D721Med (cell line): ENCODE measurements at regions not wholly inside any gene's neighbourhood (a gene's known extent, or its start where the extent isn't known, plus 50 kb on each side); places are given as distances from the start of the nearest gene placed in this dataset.

Source experiments
- DNase-seq: peaks from one replicate; pipeline ENCODE4 v3.0.0; 2011; ENCODE audit warnings: low spot score; ENCODE audit not compliant: insufficient read length
- FAIRE-seq: peaks from 2 replicates; lab custom pipeline; 2011; peaks lifted over from hg19 to GRCh38; lab: Jason Lieb, UNC
- CTCF ChIP-seq: IDR thresholded peaks from 2 replicates; pipeline ENCODE4 v1.5.1; 2012; ENCODE audit warnings: mild to moderate bottlenecking, control low read depth; ENCODE audit not compliant: insufficient read depth; ENCODE audit errors: missing control alignments

GRCh38 chr4:170724191-170724590, 634.4 kb upstream of the AADAT start:
- DNase-seq (no peak), FAIRE-seq (peak; percentile 80)
- TF ChIP-seq CTCF, result no peak

- no peak for FAIRE-seq
- TF ChIP-seq CTCF, result no peak
- no peak for DNase-seq
Measured at GRCh38 chr4:170723171-170723570, 633.4 kb upstream of the AADAT start.

GRCh38 chr4:170721812-170722373, 632.1 kb upstream of the AADAT start:
- DNase-seq, result no peak
- FAIRE-seq, result no peak
- no peak for TF ChIP-seq CTCF

GRCh38 chr4:170716868-170717267, 627.1 kb upstream of the AADAT start:
- DNase-seq, result no peak
- no peak for FAIRE-seq
- peak; percentile 24 for TF ChIP-seq CTCF

GRCh38 chr4:170705907-170706306, 616.2 kb upstream of the AADAT start:
- TF ChIP-seq CTCF, result no peak
- no peak for DNase-seq
- FAIRE-seq, result peak; percentile 16

GRCh38 chr4:170700064-170700463, 610.3 kb upstream of the AADAT start:
- FAIRE-seq (no peak), DNase-seq (no peak)
- TF ChIP-seq CTCF, result no peak

- no peak for FAIRE-seq
Measured at GRCh38 chr4:170698334-170698733, 608.6 kb upstream of the AADAT start.

More at GRCh38 chr4:170698334-170698733, 608.6 kb upstream of the AADAT start:
- DNase-seq, result no peak
- TF ChIP-seq CTCF, result no peak
